NCI-H2227 (cell line): ENCODE measurements at regions not wholly inside any gene's neighbourhood (a gene's known extent, or its start where the extent isn't known, plus 50 kb on each side); places are given as distances from the start of the nearest gene placed in this dataset.

Experiments used
- DNase-seq: peaks from one replicate; lab custom pipeline; 2025; ENCODE audit not compliant: unreplicated experiment; lab: John Stamatoyannopoulos, UW

DNA sequence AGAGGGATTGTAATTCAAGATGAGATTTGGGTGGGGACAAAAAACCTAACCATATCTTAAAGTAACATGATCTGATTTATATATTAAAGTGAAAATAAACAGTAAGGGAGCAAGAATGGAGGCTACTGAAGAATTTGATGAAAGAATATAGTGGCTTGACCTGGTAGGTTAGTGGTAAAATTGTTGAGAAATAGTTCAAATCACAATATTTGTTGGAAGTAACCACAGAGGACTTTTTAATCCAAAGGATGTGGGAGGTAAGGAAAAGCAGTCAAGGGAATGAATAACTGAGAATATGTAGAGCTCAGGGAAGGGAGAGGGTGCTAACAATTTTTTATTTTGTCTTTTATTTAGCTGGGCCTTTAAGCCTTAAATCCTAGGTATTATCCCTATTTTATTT, 139.8 kb upstream of the HS3ST1 start:
- DNase-seq = no peak

DNA sequence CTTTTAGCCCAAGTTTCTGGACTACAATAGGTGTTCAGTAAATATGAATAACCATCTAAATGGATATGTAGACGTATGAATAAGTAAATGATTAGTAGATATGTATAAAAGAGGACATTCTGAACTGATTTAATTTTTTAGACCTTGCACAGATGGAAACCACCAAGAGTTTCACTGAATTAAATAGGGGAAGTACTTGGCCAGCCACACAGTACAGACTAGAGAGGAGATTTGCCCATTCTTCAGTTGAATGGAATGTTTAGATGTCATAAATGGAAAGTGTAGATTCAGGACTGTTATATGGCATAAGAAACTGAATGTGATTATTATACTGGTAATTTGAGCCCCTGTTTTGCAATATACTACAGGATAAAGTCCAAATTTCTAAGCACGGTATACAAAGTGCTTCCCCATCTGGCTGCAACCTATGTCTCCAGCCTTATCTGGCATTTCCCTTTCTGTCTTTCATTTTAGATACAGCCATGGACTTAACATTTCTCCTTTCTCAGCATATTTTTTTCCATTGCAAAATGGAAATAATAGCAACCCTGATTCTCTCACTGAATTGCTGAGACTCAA, 137.8 kb upstream of the HS3ST1 start:
- DNase-seq = no peak

- DNase-seq = no peak
Measured at GRCh38 chr4:11565899-11566298, 137.2 kb upstream of the HS3ST1 start.

- DNase-seq = no peak
Measured at GRCh38 chr4:11565213-11565612, 136.5 kb upstream of the HS3ST1 start.

DNA sequence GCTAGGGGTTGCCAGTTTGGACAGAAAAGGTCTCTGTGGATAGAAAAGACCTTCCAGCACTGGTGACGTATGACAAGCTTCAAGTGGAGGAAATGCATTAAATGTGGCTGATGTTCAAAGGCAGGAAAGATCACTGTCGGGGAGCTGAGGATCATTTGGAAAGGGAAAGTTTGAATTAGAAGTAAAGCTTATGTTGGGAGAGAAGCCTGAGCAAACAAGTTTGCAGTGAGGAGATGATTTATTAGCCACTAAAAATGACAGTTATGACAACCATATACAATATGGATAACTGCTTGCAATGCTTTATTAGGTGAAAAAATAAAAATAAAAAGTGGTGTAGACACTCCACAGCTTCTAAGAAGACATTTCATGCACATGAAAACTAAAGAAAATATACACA, 135.3 kb upstream of the HS3ST1 start:
- DNase-seq = no peak

DNA sequence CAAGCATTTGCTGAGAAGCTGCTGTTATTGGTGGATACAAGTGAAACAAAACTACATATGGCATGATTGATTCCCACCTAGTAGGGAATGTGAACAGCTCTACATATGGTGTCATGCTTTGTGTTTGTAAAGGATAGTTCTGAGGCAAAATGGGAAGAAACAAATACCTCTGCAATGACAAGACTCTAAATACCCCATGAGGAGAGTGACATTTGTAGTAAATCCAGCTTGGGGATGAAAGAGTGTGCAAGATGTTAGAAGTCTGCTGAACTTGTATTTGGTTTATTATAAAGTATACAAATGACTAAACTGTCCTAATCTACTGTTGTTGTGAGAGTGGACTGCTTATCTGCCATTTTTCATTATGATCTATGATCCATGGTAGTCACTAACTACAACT, 120.8 kb upstream of the HS3ST1 start:
- DNase-seq = no peak

DNA sequence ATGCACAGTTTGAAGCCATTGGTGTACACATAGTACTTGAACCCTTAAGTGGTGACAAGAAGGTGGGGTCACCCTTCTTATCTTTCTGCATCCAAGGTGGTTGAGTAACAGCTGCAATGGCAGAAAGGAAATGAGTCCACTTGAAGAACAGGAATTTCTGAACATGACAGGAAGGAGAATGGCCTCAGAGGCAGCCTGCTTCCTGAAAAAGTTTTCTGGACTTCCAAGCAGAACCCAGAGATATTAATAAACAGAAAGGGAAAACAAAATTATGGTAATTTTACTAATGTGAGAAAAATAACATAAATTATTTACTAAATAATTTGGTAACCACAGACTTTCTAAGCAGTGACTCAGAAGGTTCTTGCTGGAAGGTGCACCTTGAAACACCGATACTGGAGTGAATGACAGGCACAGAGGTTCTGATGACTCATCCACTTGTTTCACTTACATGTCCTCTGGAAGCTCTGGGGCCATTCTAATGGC, 119.9 kb upstream of the HS3ST1 start:
- DNase-seq = no peak

DNA sequence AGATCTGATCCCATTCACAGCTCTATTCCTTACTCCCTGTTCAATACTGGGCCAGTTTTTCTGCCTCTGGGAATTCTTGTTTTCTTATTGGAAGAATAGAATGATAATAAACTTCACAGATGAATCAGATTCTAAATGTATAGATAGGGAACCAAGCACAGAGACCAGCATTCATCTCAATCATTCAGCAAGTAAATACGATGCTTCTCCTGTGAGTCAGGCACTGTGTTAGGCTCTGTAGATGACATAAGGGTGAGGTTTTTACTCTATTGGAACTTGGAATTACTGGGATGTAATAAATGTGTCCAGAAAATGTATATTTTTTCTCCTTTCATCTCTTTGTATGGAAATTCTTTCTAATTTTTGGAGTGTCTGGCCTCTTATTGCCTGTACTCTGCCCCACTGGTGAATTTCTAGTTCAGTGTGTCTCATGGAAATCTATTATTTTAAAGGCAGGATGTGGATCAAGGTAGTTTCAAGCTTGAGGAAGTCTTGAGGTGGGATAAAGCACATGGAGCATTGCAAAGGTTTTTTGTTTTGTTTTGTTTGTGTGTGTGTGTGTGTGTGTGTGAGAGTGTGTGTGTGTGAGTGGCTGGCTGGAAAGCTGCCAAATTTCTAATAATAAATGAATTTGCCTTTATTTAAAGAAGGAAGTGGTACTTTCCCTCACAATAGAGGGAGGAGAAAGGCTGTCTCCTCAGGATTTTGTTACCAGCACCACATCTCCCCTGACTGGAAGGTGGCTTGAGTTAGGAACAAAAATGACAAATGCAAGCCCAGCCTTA, 117.9 kb upstream of the HS3ST1 start:
- DNase-seq = no peak

- DNase-seq = no peak
Measured at GRCh38 chr4:11545651-11546050, 117.0 kb upstream of the HS3ST1 start.

GRCh38 chr4:11544211-11544610, 115.5 kb upstream of the HS3ST1 start:
- no peak for DNase-seq

GRCh38 chr4:11543706-11544105, 115.0 kb upstream of the HS3ST1 start:
- DNase-seq = no peak

DNA sequence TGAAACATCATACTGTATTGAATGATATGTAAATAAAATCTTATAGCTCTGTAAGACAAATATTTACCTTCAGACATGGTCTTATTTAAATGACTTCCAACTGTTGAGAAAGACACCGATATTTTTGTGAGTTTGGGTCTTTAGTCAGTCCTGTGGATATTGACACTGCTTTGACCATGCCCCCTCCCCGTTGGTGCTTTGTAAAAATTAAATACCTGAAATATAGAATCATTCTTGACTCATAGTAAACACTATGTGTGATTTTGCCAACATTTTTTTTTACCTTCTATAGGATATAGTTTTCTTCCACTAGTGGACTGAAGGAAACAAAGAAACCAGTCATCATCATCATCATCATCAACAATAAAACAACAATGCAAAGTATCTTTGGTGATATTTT, 114.3 kb upstream of the HS3ST1 start:
- no peak for DNase-seq

DNA sequence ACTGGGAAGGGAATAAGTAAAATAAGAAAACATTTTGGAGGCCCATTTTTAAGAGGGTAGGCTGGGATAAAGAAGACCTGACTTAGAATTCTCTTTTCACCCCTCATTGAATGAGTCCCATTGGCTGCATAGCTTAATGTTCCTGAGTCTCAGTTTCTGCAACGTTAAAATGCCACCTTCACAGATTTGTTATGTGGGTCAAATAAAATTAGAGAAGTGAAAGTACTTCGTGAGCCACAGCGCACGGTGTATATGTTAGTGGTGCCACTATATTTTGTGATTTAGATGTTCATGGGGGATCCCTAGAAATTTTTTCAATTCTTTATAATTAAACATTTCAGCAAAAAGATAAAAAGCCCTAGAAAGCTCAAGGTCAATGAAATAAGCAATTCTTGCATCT, 109.2 kb upstream of the HS3ST1 start:
- DNase-seq = no peak

DNA sequence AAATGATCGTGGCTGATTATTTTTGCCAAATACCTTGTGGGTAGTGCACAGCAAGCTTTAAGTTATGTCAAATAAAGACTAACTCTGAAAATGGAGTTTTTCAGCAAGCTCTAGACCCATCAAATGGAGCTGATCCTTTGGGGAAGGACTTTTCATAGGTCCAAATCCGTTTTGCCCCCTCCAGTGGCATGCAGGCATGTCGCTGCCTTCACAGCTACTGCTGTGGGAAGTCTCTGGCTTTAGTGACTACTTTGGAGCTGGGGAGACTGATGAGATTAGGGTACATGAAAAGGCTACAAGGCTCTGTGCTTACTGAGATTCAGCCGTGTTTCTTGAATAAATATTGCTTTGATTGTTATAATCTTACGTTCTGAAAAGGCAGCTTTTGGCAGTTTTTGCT, 106.6 kb upstream of the HS3ST1 start:
- no peak for DNase-seq

DNA sequence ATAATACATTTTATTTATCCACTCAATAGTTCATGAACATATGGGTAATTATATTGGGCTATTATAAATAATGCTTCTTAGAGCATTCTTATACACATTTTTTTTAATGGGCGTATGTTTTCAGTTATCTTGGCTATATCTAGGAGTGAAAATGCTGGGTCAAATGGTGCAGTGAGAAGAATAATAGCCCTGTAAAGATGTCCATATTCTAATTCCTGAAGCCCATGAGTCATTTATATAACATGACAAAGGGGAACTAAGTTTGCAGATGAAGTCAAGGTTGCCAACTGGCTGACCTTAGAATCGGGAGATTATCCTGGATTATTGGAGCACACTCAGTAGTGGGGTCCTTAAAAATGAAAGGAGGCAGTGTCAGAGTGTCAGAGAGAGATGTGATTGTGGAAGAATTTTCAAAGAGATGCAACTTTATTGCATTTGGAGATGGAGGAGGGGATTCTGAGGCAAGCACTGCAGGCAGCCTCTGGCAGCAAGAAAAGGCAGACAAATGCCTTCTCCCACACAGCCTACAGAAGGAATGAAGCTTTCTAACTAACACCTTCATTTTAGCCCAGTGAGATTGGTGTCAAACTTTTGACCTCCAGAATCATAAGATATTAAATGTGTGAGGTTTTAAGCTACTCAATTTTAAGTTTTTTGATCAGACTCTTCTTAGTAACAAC, 106.1 kb upstream of the HS3ST1 start:
- no peak for DNase-seq

DNA sequence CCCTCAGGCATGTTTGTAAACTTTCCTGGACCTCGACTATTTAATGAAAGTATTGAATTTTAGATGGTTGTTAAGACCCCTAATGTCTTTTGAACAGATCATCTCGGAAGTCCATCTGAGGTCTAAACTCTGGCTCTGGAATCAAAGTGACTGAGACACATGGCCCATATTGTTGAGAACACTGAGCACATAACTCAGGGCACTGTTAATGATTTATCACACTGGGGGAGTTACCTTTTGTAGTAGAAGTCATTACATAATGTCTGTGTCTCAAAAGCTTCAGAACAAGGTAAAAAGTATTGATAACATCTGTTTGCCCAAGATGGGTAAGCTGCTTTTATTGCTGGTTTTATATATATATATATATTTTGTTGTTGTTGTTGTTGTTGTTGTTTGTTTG, 103.4 kb upstream of the HS3ST1 start:
- DNase-seq = no peak

GRCh38 chr4:11529625-11530201, 101.0 kb upstream of the HS3ST1 start:
- DNase-seq = no peak

- DNase-seq = no peak
Measured at GRCh38 chr4:11525085-11525484, 96.4 kb upstream of the HS3ST1 start.

GRCh38 chr4:11518754-11519153, 90.1 kb upstream of the HS3ST1 start:
- no peak for DNase-seq

DNA sequence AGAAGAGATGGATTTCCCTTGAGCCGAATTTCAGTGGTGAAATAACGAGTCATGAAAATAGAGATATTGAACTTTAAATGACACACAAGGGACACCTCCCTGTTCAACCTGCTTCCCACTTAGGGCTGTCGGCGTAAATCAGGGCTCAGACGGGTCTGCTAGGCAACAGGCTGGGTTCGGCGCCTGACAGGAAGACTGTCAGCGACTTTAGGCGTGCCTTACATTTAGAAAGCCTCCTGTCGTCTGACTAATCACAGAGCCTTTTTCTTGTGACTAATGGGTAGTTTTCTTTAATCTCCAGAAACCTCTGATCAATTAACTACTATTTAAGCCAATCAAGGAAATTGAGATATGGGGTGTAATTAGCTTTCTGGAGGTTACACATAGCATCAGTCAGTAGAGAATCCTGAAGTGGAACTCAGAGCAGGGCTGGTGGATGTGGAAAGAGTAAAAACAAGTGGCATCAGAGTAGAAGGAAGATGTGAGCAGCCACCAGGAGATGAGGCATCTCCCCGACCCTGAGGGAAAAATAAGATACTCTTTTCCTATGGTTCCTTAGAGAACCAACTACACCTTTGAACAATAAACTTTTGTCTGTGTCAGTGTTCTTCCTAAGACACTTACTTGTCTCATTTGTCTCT, 86.2 kb upstream of the HS3ST1 start:
- no peak for DNase-seq

GRCh38 chr4:11514003-11514402, 85.3 kb upstream of the HS3ST1 start:
- no peak for DNase-seq
